HS-5 (cell line): ENCODE measurements at regions not wholly inside any gene's neighbourhood (a gene's known extent, or its start where the extent isn't known, plus 50 kb on each side); places are given as distances from the start of the nearest gene placed in this dataset.

Experiments used
- DNase-seq: peaks from one replicate; pipeline ENCODE4 v3.0.0-alpha.2; 2012; ENCODE audit warnings: low read depth

DNA sequence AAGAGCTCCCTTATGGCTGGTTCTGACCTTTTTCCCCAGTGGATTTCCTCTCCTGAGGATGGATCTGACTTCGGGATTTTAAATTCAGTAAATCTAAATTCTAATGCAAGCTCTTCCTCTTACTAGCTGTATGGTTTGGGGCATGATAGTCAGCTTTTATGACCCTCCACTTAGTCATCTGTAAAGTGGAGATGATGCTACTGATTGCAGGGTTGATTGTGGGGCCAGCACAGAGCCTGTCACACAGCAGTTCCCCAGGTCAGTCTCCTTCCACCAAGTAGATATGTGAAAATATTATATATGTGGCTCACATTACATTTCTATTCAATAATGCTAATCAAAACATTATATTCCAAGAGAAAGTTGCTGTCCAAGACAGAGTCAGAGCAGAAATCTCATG is 141.3 kb upstream of the UBE2E1 start:
- DNase-seq: no peak

DNA sequence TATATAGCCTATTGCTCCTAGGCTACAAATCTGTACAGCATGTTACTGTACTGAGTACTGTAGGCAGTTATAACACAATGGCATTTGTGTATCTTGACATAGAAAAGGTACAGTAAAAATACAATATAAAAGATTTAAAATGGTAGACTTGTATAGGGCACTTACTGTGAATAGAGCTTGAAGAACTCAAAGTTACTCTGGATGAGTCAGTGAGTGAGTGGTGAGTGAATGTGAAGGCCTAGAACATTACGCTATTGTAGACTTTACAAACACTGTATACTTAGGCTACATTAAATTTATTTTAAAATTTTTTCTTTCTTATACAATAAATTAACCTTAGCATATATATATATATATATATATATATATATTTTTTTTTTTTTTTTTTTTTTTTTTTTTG is 140.0 kb upstream of the UBE2E1 start:
- DNase-seq: no peak

DNA sequence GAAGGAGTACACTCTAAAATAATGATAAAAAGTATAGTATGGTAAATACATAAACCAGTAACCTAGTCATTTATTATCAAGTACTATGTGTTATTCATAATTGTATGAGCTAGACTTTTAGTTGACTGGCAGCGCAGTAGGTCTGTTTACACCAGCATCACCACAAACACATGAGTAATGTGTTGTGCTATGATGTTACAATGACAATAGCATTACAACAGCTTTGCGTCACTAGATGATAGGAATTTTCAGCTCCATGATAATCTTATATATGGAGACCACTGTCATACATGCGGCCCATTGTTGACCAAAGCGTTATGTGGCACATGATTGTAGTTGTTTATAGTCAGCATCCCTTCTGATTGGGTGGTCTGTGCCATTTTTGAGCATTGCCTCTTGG is 138.9 kb upstream of the UBE2E1 start:
- DNase-seq: no peak

DNA sequence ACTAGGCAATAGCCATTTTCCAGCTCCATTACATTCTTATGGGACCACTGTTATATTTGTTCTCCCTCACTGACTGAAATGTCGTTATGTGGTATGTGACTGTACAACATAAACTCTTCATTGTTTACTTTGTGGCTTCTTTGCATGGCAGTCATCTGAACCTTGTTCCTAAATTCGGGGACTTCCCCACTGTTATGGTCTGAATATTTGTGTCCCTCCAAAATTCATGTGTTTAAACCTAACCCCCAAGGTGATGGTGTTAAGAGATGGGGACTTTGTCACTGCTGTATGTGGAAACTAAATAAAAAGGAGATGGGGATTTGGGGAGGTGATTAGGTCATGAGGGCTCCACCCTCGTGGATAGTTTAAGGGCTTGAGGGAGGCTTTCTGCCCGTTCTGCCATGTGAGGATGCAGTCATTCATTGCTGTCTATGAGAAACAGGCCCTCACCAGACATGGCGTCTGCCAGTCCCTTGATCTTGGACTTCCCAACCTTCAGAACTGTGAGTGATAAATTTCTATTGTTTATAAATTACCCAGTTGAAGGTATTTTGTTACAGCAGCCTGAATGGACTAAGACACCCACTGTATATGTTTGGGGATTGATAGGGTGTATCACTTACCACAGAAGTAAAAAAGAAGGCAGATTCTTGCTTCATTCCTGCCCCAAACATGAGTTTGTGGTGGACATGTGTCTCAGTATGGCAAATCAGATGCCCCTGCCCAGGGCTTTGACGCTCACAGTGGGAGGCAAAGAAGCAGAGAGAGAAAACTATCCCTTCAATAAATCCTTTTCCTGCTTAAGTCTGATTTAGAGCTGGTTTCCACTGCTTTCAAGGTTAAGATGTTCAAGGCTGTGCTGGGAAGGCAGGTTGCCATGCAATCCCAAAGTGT is 138.0 kb upstream of the UBE2E1 start:
- DNase-seq: no peak

DNA sequence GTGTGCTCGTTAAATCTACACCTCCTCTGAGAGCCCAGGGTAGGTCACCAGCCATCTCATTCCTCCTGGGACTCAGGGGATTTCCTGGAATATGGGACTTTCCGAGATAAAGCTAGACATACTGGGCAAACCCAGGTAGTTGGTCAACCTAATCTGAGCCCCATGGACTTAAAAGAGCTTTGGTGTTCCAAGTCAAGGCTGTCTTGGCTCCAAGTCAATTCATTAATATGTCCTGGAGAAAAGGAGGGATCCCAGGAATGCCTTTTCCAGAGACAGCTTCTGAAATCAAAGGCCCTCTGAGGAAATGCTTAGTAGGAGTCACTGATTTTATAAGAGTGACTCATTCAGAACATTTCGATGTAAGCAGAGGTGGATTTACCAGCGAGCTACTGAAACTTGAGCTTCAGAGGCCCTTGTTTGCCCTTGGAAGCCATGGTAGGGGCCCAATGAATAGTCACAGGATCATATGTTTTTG is 137.3 kb upstream of the UBE2E1 start:
- peak; percentile 88 for DNase-seq

DNA sequence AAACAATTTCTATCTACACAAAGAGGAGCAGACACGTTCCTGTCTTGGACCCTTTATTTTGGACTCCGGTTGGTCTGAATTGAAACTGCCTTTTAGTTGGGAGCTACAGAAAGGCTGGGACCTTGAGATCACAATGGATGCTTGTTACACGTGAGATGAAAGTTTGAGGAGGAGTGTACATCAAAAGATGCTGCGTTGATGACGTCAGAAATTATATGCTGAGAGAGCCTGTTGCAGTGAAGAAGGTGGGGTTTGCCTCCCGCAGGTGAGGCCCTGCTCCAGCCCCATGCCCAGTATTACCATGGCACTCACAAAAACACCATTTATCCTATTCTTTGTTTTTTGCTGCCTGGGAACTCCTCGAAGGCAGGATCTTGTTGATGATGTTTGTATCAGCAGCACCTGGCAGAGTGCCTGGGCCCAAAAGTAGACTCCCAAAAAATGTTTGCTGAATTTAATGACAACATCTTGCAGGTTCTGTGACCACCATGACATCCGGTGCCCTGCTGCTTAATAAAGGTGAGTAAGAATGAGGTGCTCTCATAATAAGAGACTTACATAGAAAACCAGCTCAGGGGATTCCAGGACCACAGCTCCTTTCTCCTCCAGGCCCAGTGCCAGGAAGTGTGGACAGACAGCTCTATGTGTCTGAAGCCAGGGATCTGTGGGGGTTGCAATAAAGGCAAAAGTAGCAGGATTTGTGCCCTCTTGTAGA is 136.1 kb upstream of the UBE2E1 start:
- no peak for DNase-seq

DNA sequence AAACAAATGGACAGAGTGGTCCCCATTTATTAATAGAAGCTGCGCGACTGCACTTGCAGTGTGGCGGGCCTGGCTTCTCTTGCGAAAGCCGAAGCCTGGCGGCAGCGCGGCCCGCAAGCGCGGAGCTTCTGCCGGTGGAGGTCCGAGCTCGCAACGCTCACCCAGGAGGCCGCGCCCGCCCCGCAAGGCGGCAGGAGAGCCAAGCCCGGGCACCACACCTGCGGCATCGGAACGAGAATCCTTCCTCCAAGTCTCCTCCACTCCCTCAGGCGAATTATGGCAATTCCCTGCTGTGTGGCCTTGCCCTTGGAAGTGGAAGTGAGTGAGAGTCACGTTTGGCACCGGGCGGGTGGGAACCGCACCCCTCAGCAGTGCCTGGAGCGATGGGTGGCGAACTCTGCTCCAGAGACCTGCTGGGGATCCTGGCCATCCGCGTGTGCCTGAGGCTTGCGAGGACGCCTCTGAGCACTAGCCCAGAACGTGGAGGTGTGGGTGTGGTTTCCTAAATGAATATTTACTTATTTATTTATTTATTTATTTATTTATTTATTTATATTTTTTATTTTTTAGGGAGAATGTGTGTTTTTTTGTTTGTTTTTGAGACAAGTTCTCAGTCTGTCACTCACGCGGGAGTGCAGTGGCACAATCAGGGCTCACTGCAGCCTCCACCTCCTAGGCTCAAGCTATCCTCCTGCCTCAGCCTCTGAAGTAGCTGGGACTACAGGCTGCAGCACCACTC is 133.7 kb upstream of the UBE2E1 start:
- DNase-seq: no peak

DNA sequence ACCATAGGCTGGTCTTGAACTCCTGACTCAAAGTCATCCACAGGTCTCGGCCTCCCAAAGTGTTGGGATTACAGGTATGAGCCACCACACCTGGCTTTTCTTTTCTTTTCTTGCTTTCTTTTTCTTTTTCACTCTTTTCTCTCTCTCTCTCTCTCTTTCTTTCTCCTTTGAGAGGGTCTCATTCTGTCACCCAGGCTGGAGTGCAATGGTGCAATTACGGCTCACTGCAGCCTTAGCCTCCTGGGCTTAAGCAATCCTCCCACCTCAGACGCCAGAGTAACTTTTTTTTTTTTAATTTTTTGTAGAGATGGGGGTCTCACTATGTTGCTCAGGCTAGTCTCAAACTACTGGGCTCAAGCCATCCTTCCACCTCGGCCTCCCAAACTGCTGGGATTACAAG is 133.1 kb upstream of the UBE2E1 start:
- no peak for DNase-seq

DNA sequence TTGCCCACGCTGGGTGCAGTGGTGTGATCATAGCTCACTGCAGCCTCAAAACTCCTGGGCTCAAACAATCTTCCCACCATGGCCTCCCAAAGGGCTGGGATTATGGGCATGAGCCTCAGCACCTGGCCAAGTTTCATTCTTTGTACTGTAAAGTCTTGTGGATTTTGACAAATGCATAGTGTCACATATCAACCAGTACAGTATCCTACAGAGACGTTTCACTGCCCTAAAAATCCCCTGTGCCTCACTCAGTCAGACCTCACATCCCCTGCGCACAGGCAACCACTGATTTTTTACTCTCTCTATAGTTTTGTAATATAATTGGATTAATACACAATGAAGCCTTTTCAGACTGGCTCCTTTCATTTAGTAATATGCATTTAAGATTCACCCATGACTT is 130.7 kb upstream of the UBE2E1 start:
- DNase-seq: no peak

DNA sequence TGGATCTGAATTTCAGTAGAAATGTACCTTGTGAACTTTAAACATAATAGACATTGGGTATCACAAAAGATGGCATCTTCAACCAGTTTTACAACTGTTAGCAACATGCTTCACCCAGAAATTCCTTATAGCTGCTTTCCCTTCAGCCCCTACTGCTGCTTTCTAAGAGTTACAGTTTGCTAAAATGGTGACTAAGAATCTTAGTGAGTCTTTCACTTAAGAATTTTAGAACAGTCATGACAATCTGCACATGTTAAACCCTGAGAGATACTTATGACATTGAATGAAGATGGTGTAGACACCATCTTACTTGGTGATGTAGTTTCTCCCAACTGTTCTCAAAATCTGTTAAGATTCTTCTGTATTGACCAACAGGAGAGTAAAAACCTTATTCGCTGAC is 129.7 kb upstream of the UBE2E1 start:
- no peak for DNase-seq

DNA sequence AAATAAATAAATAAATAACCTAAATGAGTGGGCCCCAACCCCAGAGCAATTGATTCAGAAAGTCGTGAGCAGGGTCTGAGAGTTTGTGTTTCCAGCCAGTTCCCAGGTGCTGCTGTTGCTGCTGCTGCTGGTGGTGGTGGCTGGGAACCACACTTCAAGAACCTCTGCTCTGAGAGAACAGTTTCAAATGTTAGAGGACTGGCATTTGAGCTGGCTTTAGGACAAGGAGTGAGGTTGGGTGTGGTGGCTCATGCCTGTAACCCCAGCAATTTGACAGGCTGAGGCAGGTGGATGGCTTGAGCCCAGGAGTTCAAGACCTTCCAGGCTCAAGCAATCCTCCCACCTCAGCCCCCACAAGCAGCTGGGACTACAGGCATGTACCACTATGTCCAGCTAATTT is 123.1 kb upstream of the UBE2E1 start:
- DNase-seq: no peak

DNA sequence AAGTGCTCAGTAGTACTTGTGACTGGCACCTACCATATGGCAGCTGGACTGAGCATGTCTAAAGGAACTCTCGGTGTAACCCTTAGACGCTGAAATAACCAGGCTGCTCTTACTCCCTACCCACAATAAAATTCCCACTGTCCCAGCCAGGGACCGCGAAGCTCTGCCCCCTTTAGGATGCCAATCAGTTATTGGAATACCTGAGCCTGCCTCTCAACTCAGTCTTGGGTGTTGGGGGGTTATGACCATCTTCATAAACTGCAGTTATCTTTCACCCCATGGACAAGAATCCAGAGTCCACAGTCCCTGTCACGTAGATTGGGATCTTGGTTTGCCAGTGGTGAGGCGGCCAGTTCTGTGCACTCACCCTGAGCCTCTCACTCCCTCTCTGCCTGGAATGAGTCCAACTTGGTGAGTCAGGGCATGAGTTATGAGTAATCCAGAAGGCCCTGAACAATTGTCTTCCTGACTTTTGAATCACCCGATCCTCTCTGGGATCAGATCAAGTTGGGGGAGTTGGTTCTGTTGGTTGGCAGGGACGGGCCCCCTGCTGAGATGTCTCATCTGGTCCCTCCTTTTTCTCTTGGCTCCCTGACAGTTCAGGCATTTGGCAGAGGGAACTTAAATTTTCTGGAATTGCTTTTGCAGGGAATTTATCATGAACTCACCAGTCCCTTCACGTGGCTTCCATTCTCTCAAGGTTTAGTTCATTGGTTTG is 120.1 kb upstream of the UBE2E1 start:
- DNase-seq: peak; percentile 100

DNA sequence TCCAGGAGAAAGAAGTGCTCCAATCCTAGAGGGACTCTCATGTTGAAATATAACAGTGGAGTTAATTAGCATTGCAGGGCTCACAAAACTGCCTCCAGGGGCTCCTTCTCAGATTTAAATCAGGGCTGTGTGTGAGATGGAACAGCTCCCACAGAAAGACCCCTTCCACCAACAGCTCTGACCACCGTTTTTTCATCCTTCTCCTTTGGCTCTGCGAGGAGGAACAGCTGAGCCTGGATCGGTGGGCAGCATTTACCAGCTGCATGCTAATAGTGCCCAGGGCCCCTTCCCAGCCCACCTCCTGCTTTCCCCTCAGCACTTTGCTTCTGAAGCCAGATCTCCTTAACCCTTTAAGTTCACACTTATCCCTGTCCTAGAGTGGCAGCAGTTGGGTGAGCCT is 119.2 kb upstream of the UBE2E1 start:
- DNase-seq: no peak

DNA sequence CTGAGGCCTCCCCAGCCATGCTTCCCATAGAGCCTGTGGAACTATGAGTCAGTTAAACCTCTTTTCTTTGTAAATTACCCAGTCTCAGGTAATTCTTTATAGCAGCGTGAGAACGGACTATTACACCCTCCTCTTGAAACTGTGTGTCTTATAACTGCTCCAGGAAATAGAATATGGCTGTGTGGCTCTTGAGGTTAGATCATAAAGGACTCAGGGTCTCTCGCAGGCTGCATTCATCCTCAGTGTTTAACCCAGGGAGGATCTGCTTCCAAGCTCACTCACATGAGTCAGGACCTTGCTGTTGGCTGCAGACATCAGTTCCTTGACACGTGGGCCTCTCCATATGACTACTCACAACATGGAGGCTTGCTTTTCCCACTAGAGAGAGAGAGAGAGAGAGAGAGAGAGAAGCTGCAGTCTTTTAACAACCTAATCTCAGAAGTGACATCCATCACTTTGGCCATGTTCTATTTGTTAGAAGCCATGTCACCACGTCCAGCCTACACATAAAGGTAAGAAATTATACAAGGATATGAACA is 114.3 kb upstream of the UBE2E1 start:
- DNase-seq: no peak

DNA sequence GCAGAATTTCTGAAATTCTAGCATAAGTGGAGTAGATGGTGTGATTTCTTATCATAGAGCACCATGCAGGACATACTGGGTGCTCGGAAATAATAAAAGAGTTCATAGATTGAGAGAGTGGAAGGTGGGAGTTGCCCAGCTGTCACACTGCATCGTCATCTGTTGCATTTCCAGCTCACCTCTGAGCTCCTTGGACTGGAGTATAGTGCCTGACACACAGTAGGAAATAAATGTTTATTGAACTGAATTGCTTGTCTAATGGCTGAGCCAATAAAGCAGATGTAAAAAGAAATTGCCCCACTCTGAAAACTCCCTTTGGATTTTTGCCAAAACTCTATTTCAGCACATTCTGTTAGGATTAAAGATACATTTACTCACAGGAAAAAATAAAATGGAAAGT is 108.9 kb upstream of the UBE2E1 start:
- DNase-seq: no peak

DNA sequence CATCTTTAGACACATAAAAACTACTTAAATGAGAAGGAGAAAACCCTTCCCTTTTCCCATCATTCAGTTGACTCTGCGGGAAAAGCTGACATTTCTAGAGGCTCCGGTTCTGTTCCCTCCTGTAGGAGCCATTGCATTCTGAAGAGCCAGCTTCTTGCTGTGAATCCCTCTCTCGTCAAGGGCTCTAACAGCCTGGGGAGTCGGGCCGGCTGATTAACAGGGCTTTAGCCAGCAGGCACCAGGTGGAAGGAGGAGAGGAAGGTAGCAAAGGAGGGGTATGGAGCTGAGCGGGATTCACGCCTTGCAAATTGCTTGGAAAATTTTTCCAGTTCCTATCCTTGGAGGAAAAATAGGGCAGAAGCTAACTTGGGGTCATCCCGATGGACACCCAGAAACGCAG is 108.3 kb upstream of the UBE2E1 start:
- no peak for DNase-seq

DNA sequence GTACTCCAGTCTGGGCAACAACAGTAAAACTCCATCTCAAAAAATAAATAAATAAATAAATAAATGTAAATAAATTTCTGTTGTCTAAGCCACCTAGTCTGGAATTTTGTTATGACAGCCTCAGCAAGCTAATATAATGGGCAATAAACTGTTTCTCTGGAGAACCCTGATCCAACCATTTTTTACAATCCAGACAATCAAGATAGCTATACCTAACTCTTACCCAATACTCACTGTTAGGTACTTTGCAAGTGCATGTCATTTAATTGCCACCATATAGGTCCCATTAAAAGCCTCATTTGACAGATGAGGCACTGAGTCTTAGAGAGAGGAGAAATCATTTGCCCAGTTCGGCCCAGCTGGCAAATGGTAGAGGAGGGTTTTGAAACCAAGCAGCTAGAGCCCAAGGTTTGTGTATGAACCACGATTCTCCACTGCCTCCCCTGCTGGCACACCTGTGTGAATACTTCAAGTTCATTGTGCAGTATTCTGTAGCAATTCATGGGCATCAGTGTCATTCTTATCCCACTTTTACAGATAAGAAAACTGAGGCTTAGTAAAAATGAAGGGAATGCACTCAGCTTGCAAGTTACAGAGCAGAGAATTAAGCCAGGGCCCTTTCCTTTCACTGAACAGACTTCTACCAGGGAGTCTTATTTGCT is 107.0 kb upstream of the UBE2E1 start:
- DNase-seq: no peak

DNA sequence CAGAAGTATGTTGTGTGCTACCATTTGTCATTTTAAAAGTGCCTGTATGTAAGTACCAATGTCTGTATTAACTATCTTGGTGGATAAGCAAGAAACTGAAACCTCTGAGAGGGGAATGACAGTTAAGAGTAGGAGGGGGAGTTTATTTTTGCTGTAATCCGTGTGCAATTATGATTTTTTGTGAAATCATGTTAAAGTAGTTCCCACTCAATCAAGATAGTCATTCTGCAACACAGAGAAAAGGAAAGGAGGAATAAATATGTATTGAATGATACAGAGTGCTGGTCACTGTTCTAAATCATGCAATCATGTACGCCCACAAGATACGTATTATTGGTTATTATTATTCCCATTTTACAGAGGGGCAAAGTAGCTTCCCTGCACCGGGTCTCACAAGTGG is 105.1 kb upstream of the UBE2E1 start:
- DNase-seq: no peak

DNA sequence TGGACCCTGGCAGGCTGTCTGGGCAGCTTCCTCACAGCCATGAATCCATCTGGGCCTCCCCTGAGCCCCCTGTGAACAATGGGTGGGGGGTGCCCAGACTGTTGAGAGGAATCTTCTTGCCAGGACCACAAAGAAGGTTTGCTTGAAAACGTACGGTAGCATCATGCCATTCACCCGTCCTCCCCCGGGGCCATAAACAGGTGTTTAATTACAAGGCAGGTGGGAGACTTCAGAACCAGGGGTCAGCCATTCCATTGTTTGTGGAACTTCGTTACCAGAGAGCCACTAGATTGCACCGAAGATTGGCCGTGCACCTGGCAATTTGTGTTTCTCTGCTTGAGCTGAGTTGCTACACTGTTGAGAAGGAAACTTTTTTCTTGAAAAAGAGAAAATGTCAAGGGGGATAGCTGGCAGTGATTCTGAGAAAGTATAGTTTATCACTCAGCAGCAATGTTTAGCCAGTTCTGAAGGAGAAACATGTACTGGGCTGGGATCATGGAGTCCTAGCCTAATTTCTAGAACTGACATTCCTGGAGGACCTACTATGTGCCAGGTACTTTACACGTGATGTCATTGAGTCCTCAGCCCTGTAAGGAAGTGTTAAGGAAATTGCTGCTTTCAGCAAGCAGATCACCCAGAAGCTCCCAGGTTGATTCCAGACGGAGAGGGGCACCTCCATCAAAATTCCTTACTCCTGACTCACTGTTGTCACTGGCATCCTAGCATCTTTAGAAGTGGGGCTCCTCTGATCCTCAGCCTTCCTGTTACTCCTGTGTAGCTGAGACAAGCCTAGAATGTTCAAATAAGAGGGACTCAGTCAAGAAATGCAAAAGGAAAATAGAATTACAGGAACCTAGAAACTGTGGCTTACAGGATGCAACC is 103.8 kb upstream of the UBE2E1 start:
- peak; percentile 19 for DNase-seq

DNA sequence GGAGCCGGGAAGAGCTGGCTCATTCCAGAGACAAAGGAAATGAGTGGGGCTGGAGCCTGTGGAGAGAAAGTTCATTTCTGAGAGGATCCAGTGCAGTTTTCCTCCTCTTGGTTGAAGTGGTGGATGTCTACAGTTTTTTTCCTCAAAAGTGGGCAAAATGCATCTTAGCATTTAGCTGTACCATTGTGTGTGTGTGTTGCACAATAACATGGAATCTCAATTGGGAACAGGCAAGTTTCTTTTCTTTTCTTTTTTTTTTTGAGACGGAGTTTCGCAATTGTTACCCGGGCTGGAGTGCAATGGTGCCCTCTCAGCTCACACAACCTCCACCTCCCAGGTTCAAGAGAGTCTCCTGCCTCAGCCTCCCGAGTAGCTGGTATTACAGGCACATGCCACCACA is 101.5 kb upstream of the UBE2E1 start:
- no peak for DNase-seq
